ENCODE measurements at regions not wholly inside any gene's neighbourhood (a gene's known extent, or its start where the extent isn't known, plus 50 kb on each side); places are given as distances from the start of the nearest gene placed in this dataset.

DNA sequence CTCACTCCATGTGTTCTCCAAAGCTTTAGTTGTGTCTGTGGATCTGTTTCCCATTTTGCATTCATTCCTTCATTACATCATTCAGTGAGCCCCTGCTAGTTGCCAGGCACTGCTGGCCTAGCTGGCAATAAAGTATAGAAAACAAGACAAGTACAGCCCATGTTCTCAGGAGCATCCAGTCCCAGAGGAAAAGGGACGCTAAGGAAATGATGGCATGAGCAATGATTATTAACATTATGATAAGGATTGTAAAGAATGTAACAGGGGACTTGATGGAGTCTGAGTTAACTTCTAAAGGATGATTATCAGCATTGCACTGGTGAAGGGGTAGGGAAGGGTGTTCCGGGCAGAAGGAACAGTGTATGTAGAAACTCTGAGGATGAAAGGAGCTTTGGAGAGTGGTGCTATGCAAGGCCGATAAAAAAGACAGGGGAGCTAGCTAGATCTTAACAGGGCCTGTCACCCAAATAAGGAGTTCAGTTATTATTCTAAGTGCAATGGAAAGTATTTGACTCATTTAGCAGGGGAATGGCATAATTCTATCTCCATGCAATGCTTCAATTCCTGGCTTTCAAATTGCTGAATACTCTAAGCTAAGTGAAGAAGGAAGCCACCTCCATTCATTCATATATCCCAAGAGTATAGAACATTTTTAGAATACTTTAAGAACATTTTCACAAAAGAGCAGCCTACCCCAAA lies 258.2 kb upstream of the STT3B start:
- peaks cover 2% of the 10 kb centered on the region; the same call in 1 of the 2 replicates for H3K27me3 Mint-ChIP-seq (ENCODE audit: low read depth)
- Histone ChIP-seq H2BK15ac (ENCODE audit: low read depth, low read length) (no peak overlapping the region), H4K91ac (ENCODE audit: insufficient read length, low read depth, low read length) (no peak overlapping the region), H3K79me1 (ENCODE audit: insufficient read depth, low read depth, low read length, poor library complexity, severe bottlenecking) (no peaks in the 10 kb centered on the region), H3T11ph (ENCODE audit: low read length) (no peak overlapping the region), H3K4me1 (ENCODE audit: insufficient read depth, low read length) (no peaks in the 10 kb centered on the region; the same call in 1 of the 2 replicates), H2BK20ac (ENCODE audit: low read depth, low read length, poor library complexity, severe bottlenecking) (no peak overlapping the region), H3K14ac (ENCODE audit: insufficient read depth, low read length) (no peak overlapping the region), H3K4me2 (ENCODE audit: insufficient read depth, insufficient read length, low read length) (no peak overlapping the region), H3K79me2 (ENCODE audit: insufficient read depth, low read length) (no peaks in the 10 kb centered on the region), H2AK5ac (ENCODE audit: insufficient read length, low read length) (no peak overlapping the region), H3K9ac (ENCODE audit: extremely low read depth, insufficient read length, low read length) (no peak overlapping the region), H3K4ac (ENCODE audit: low read depth, low read length) (no peak overlapping the region), H3K23ac (ENCODE audit: insufficient read length, low read depth, low read length) (no peak overlapping the region), H4K20me1 (ENCODE audit: control insufficient read depth, insufficient read depth, insufficient read length) (no peaks in the 10 kb centered on the region), H2BK5ac (ENCODE audit: insufficient read length, low read length) (no peak overlapping the region), H3K56ac (ENCODE audit: insufficient read length, low read depth, low read length) (no peak overlapping the region), H3K27ac (ENCODE audit: insufficient read length, low read depth, low read length) (no peak overlapping the region), H2BK120ac (ENCODE audit: low read depth, low read length, poor library complexity, severe bottlenecking) (no peak overlapping the region), H3K27me3 (ENCODE audit: insufficient read depth, low read length) (no peaks in the 10 kb centered on the region), H4K5ac (ENCODE audit: insufficient read length, low read depth, low read length) (no peak overlapping the region), H4K8ac (replicated peaks; ENCODE audit: insufficient read length, low read depth, low read length) (no peak overlapping the region), H2BK12ac (ENCODE audit: insufficient read length, low read depth, low read length) (no peak overlapping the region), H3K9me3 (ENCODE audit: control insufficient read depth, low read depth, low read length) (no peaks in the 10 kb centered on the region), H2AFZ (ENCODE audit: low read length) (no peak overlapping the region), H3K18ac (ENCODE audit: insufficient read length, low read depth, low read length) (no peak overlapping the region), H3K23me2 (ENCODE audit: insufficient read length, low read depth, low read length, poor library complexity, severe bottlenecking) (no peaks in the 10 kb centered on the region)
- no CpG with 5 or more reads among the region's 3 CpGs for WGBS (ENCODE audit: extremely low coverage, insufficient read length, low lambda C conversion rate)
- no peaks in the 10 kb centered on the region; a peak in 1 of 5 replicates for H3K9me3 Mint-ChIP-seq
- no peak for DNase-seq
- H3K4me1 Mint-ChIP-seq = peaks cover 16 to 19% of the 10 kb centered on the region in 2 experiments
- TF ChIP-seq, protein P1, sequence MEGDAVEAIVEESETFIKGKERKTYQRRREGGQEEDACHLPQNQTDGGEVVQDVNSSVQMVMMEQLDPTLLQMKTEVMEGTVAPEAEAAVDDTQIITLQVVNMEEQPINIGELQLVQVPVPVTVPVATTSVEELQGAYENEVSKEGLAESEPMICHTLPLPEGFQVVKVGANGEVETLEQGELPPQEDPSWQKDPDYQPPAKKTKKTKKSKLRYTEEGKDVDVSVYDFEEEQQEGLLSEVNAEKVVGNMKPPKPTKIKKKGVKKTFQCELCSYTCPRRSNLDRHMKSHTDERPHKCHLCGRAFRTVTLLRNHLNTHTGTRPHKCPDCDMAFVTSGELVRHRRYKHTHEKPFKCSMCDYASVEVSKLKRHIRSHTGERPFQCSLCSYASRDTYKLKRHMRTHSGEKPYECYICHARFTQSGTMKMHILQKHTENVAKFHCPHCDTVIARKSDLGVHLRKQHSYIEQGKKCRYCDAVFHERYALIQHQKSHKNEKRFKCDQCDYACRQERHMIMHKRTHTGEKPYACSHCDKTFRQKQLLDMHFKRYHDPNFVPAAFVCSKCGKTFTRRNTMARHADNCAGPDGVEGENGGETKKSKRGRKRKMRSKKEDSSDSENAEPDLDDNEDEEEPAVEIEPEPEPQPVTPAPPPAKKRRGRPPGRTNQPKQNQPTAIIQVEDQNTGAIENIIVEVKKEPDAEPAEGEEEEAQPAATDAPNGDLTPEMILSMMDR (conservative IDR thresholded peaks at IDR 0.05) = no peak
- H3K27ac Mint-ChIP-seq = no peak overlapping the region
- no peaks in the 10 kb centered on the region for H3K36me3 Mint-ChIP-seq (ENCODE audit: insufficient read depth in 1 of 3, low read depth in 3 of 3)
- H3K4me3 Mint-ChIP-seq = no peak overlapping the region
